BLaER1 treated with 17β-estradiol and CSF1 and Interleukin-3, amounts not matched to agents 10 nM and 100 nM (cell line): ENCODE measurements at regions not wholly inside any gene's neighbourhood (a gene's known extent, or its start where the extent isn't known, plus 50 kb on each side); places are given as distances from the start of the nearest gene placed in this dataset.

Experiments used
- H3K27ac ChIP-seq, 11 experiments: shearing (Covaris generic); formaldehyde crosslinking; 2 replicates each; pipeline ENCODE4 v1.8.1; 2022
- H3K27me3 ChIP-seq, 11 experiments: shearing (Covaris generic); formaldehyde crosslinking; 2 replicates each; pipeline ENCODE4 v1.8.1; 2022
- H3K36me3 ChIP-seq, 11 experiments: shearing (Covaris generic); formaldehyde crosslinking; 2 replicates each; pipeline ENCODE4 v1.8.1; 2022
- H3K4me1 ChIP-seq, 10 experiments: shearing (Covaris generic); formaldehyde crosslinking; 2 replicates each; pipeline ENCODE4 v1.8.1; 2022
- H3K4me2 ChIP-seq, 11 experiments: shearing (Covaris generic); formaldehyde crosslinking; 2 replicates each; pipeline ENCODE4 v1.8.1; 2022
- H3K4me3 ChIP-seq, 10 experiments: shearing (Covaris generic); formaldehyde crosslinking; 2 replicates each; pipeline ENCODE4 v1.8.1; 2022
- H3K9ac ChIP-seq, 11 experiments: shearing (Covaris generic); formaldehyde crosslinking; 2 replicates each; pipeline ENCODE4 v1.8.1; 2022
- H3K9me3 ChIP-seq, 11 experiments: shearing (Covaris generic); formaldehyde crosslinking; replicated peaks in 1 of 11; 2 replicates each; pipeline ENCODE4 v1.8.1; 2022
- H4K20me1 ChIP-seq, 11 experiments: shearing (Covaris generic); formaldehyde crosslinking; 2 replicates each; pipeline ENCODE4 v1.8.1; 2022
- Cebpa-rat ChIP-seq, 11 experiments: shearing (Covaris generic); IDR thresholded peaks; 2 replicates each; pipeline ENCODE4 v1.8.1; 2022

DNA sequence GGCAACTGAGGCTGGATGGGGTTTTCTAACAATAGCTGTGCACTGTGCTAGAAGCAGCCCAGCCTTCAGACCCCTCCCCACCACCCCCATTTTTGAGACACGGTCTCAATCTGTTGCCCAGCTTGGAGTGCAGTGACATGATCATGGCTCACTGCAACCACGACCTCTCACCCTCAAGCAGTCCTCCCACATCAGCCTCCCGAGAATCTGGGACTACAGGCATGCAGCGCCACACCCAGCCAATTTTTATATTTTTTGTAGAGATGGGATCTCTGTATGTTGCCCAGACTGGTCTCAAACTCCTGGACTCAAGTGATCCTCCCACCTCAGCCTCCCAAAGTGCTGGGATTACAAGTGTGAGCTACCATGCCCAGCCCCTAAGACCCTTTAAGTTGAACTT is 182.5 kb downstream of the DRD1 start:
- H3K4me2 ChIP-seq, result no peak overlapping the region
- H3K27me3 ChIP-seq, result no peaks in the 10 kb centered on the region
- no peaks in the 10 kb centered on the region; a peak in 1 of 22 replicates for H3K9me3 ChIP-seq
- H3K4me3 ChIP-seq, result no peak overlapping the region
- no peak overlapping the region for H3K9ac ChIP-seq
- H3K36me3 ChIP-seq, result no peaks in the 10 kb centered on the region
- no peaks in the 10 kb centered on the region for H4K20me1 ChIP-seq
- no peaks in the 10 kb centered on the region for H3K4me1 ChIP-seq
- no peak for TF ChIP-seq Cebpa-rat (IDR thresholded peaks at IDR 0.05)
- no peak overlapping the region for H3K27ac ChIP-seq

DNA sequence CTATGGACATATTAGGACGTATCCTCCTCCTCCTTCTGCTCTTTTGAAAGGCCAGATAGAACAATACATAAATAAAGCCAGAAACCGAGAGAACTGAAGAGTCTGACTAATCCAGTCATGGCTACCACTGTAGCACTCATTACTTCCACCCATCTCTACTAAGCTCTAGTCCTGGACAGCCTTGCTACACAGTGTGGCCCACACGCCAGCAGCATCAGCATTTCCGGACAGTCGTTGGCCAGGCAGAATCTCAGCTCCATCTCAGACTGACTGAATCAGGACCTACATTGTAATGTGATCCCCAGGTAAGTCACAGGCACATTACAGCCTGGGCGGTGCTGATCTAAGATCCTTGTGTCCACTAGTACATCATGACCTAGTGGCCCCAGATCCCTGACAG is 182.9 kb downstream of the DRD1 start:
- no peaks in the 10 kb centered on the region for H3K27me3 ChIP-seq
- no peaks in the 10 kb centered on the region for H3K36me3 ChIP-seq
- no peak overlapping the region for H3K4me2 ChIP-seq
- H3K9ac ChIP-seq, result no peak overlapping the region
- no peaks in the 10 kb centered on the region; a peak in 1 of 22 replicates for H3K9me3 ChIP-seq
- no peaks in the 10 kb centered on the region for H4K20me1 ChIP-seq
- no peak for TF ChIP-seq Cebpa-rat (IDR thresholded peaks at IDR 0.05)
- H3K4me1 ChIP-seq, result no peaks in the 10 kb centered on the region
- H3K4me3 ChIP-seq, result no peak overlapping the region
- no peak overlapping the region for H3K27ac ChIP-seq

DNA sequence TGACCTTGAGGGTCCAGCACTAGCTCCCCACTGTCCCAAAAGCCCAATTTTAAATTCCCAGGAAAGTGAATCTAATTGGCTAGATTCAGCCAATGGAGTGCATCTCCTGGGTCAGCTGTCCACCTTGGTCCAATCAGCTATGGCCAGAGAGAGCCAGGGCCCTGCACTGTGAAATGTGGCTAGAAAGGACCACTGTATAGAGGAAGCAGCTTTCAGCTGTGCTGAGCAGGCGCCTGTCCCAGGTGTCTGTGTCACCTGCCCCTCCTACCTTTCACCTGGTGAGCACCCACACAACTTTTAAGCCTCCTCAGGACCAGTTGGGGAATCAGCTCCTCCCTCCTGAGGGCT is 186.2 kb downstream of the DRD1 start:
- H3K27me3 ChIP-seq, result no peaks in the 10 kb centered on the region
- no peak overlapping the region for H3K4me2 ChIP-seq
- H4K20me1 ChIP-seq, result no peaks in the 10 kb centered on the region
- no peak overlapping the region for H3K9ac ChIP-seq
- TF ChIP-seq Cebpa-rat (IDR thresholded peaks at IDR 0.05), result no peak
- H3K4me3 ChIP-seq, result no peak overlapping the region
- H3K9me3 ChIP-seq, result no peaks in the 10 kb centered on the region; a peak in 1 of 22 replicates
- no peaks in the 10 kb centered on the region for H3K36me3 ChIP-seq
- H3K27ac ChIP-seq, result no peak overlapping the region
- peaks cover 16 to 20% (median 17%) of the 10 kb centered on the region in 10 experiments for H3K4me1 ChIP-seq

DNA sequence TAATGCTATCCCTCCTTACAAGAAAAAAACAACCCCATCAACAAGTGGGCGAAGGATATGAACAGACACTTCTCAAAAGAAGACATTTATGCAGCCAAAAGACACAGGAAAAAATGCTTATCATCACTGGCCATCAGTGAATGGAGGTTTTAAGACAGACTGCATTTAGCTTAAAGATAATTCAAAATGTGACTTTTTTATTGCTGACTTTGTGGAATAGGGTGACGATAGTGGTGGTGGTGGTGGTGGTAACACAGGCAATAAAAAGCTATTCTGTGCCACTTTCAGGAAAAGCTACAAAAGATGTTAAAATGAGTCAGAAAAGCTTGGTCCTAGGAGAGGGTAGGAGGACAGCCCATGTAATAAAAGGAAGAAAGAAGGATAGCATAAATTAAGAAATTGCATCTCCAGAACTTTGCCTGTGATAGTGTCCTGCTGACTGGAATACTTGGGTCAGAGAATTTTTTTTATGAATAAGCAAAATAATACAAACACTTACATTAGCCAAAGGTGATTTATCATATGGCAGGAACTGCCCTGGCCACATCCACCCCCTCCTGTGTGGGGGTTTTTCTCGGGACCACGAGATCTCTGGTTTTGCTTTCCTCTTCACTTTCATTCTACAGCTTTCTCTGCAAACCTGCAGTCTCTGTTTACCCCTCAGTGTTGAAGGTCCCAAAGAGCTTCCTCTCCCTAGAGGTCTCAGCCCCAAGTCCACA is 186.7 kb downstream of the DRD1 start:
- no peak overlapping the region for H3K4me2 ChIP-seq
- H3K4me1 ChIP-seq, result peaks cover 16 to 20% (median 17%) of the 10 kb centered on the region in 10 experiments
- no peak overlapping the region for H3K9ac ChIP-seq
- no peaks in the 10 kb centered on the region for H3K27me3 ChIP-seq
- H4K20me1 ChIP-seq, result no peaks in the 10 kb centered on the region
- H3K36me3 ChIP-seq, result no peaks in the 10 kb centered on the region
- TF ChIP-seq Cebpa-rat (IDR thresholded peaks at IDR 0.05), result no peak
- H3K27ac ChIP-seq, result no peak overlapping the region
- H3K4me3 ChIP-seq, result no peak overlapping the region
- no peaks in the 10 kb centered on the region for H3K9me3 ChIP-seq

DNA sequence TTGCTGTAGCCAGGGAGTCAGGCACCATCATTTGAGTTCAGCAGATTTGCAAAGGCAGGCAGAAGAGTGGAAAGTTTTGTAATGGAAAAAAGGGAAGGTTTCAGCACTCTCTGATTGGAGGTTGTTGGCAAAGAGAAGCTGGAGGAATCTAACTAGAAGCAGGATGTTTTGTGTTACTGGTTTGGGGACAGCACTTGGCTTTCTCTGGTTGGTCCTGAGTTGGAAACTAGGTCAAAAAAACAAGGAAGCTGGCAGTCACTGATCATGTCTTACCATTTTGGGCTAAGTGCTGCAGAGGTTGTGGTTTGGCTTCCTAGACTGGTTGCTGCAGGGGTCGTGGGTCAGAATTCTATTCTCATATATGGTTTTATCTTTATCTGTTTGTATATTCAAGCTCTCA is 189.8 kb downstream of the DRD1 start:
- H3K27ac ChIP-seq, result no peak overlapping the region
- no peaks in the 10 kb centered on the region for H3K9me3 ChIP-seq
- no peaks in the 10 kb centered on the region for H3K36me3 ChIP-seq
- no peak for TF ChIP-seq Cebpa-rat (IDR thresholded peaks at IDR 0.05)
- no peak overlapping the region for H3K4me3 ChIP-seq
- H3K4me2 ChIP-seq, result peak overlapping the region; percentile 45 to 63 (median 48)
- no peak overlapping the region for H3K9ac ChIP-seq
- H4K20me1 ChIP-seq, result no peaks in the 10 kb centered on the region
- no peaks in the 10 kb centered on the region for H3K27me3 ChIP-seq
- peaks cover 25 to 34% (median 28%) of the 10 kb centered on the region in 10 experiments for H3K4me1 ChIP-seq

DNA sequence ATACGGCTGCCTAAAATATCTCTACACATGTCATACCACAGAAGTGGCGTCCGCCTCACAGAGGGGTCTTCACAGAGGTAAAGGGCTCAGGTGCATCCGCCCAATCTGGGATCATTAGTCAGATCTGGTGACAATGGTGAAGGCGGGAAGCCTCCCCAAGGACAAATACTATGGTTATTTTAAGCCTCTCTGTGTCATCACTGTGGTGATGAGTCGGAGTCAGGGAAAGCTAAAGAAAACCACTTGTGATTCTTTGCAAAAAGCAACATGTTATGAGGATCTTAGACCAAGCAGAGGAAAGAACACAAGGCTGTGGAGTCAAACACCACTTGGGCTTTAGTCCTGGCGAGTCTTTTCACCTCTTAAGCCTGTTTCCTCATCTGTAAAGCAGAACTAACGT is 190.4 kb downstream of the DRD1 start:
- H3K9me3 ChIP-seq, result no peaks in the 10 kb centered on the region
- peak overlapping the region; percentile 45 to 63 (median 48); a peak in 21 of 22 replicates for H3K4me2 ChIP-seq
- no peaks in the 10 kb centered on the region for H3K27me3 ChIP-seq
- H3K9ac ChIP-seq, result no peak overlapping the region
- no peak overlapping the region for H3K27ac ChIP-seq
- peaks cover 25 to 34% (median 28%) of the 10 kb centered on the region in 10 experiments for H3K4me1 ChIP-seq
- no peaks in the 10 kb centered on the region for H3K36me3 ChIP-seq
- no peaks in the 10 kb centered on the region for H4K20me1 ChIP-seq
- TF ChIP-seq Cebpa-rat (IDR thresholded peaks at IDR 0.05), result no peak
- H3K4me3 ChIP-seq, result no peak overlapping the region

DNA sequence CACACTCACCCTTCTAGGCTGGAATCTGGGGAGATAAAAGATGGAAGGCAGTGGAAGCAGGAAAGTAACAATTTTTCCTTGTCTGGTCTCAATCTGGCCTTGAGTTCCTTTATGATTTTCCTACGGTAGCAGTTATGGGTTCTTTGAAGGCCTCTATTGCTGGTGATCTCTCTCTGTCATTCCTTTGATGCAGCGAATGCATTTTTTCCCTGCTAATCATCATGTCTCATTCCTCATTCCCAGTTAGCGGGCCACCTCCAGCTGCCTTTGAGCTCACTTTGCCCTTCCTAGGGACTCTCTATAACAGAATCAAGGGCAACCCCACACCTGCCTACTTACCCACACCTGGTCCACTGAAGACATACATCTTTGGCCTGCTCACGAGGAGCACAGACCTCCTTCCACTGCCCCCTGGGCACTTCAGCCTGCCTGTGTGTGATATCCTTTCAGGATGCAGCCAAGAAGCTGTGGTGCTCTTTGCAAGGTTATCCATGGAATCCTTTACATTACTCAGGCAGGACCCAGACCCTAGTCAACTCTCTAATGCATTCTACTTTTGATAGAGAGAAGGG is 191.7 kb downstream of the DRD1 start:
- TF ChIP-seq Cebpa-rat (IDR thresholded peaks at IDR 0.05), result no peak
- no peak overlapping the region for H3K4me3 ChIP-seq

DNA sequence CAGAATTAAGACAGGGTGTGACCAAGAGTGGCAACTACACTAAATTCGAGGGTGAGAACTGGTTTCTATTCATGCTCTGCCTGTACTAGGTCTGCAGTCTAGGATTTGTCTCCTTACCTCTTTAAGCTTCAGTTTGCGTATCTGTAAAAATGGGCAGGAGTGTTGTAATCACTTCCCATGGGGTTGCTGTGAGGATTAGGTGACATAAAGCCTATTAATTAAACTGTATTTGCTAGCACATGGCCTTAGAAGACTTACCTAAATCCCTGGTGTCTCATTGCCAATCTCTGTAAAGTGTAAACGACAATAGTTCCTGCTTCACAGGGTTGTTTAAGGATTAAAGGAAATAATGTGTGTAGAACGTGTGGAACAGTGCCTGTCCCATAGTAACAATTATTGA is 193.6 kb downstream of the DRD1 start:
- H3K9ac ChIP-seq, result no peak overlapping the region
- no peaks in the 10 kb centered on the region for H4K20me1 ChIP-seq
- H3K4me3 ChIP-seq, result no peak overlapping the region
- no peak for TF ChIP-seq Cebpa-rat (IDR thresholded peaks at IDR 0.05)
- H3K36me3 ChIP-seq, result no peaks in the 10 kb centered on the region
- H3K27me3 ChIP-seq, result no peaks in the 10 kb centered on the region
- peak overlapping the region in 2 of 11 experiments; percentile 52 to 58; a peak in 1 of 22 replicates for H3K4me2 ChIP-seq
- H3K4me1 ChIP-seq, result peaks cover 25 to 54% (median 37%) of the 10 kb centered on the region in 10 experiments
- no peaks in the 10 kb centered on the region for H3K9me3 ChIP-seq
- no peak overlapping the region for H3K27ac ChIP-seq

More for the DNA sequence above, 191.7 kb downstream of the DRD1 start:
- Histone ChIP-seq H3K4me1 (peaks cover 25 to 35% (median 28%) of the 10 kb centered on the region in 10 experiments), H4K20me1 (no peaks in the 10 kb centered on the region), H3K4me2 (peak overlapping the region in 1 of 11 experiments; percentile 58; a peak in 1 of 22 replicates), H3K27ac (no peak overlapping the region), H3K36me3 (no peaks in the 10 kb centered on the region), H3K9ac (no peak overlapping the region), H3K27me3 (no peaks in the 10 kb centered on the region), H3K9me3 (no peaks in the 10 kb centered on the region)

DNA sequence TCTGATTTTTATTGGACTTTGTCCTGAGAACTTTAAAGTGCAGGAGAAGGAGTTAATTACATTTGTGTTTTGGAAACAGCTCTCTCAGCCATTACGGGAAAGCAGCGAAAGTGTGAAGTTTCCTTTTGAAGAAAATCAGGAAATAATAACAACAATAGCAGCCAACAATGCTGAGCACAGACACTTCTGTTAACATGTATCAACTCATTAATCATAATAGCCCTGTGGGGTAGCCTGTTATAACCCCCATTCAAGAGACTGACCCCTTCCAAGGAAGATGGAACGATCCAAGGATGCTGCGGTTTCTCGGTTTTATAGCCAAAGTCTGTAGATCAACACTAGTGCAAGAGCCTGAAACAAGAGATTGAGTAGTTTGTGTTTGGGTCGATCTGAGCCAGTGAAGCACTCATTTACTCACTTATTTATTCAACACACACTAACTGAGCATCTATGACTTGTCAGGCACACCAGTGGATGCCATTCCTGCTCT is 195.5 kb downstream of the DRD1 start:
- TF ChIP-seq Cebpa-rat (IDR thresholded peaks at IDR 0.05), result no peak

More for the DNA sequence above, 195.5 kb downstream of the DRD1 start:
- H3K4me2 ChIP-seq, result no peak overlapping the region
- H3K9ac ChIP-seq, result no peak overlapping the region
- no peaks in the 10 kb centered on the region for H3K9me3 ChIP-seq
- no peaks in the 10 kb centered on the region for H3K36me3 ChIP-seq
- H3K4me1 ChIP-seq, result peaks cover 10 to 41% (median 22%) of the 10 kb centered on the region in 10 experiments
- H3K4me3 ChIP-seq, result no peak overlapping the region
- no peaks in the 10 kb centered on the region for H4K20me1 ChIP-seq
- no peak overlapping the region for H3K27ac ChIP-seq
- H3K27me3 ChIP-seq, result no peaks in the 10 kb centered on the region
